Tibial nerve (tissue), 4 donors: ENCODE measurements at regions not wholly inside any gene's neighbourhood (a gene's known extent, or its start where the extent isn't known, plus 50 kb on each side); places are given as distances from the start of the nearest gene placed in this dataset.
A peak's percentile ranks its signal among the peaks of the same experiment; 100 is the strongest.

ENCODE experiments used
- DNase-seq, 2 donors: peaks; one replicate each; pipeline ENCODE4 v3.0.0-alpha.2; 2019; ENCODE audit warnings: low spot score in 2 of 2
- H3K27ac ChIP-seq, 4 donors: fragments of 200-600 bp; sonication (generic) in 3 of 4; one replicate each; pipeline ENCODE4 v1.5.1; 2017 to 2019; ENCODE audit warnings: mild to moderate bottlenecking in 1 of 4
- H3K27me3 ChIP-seq, 2 donors: fragments of 200-600 bp; sonication (generic) in 1 of 2; one replicate each; pipeline versions ENCODE4 v1.5.1 to v1.6.0; 2017 to 2019
- H3K36me3 ChIP-seq, 3 donors: fragments of 200-600 bp; sonication (generic); one replicate each; pipeline ENCODE4 v1.5.1; 2018 to 2019
- H3K4me1 ChIP-seq, 4 donors: fragments of 200-600 bp; sonication (generic) in 3 of 4; one replicate each; pipeline ENCODE4 v1.5.1; 2017 to 2019
- H3K4me3 ChIP-seq, 4 donors: fragments of 200-600 bp; sonication (generic) in 3 of 4; one replicate each; pipeline ENCODE4 v1.5.1; 2017 to 2019; ENCODE audit warnings: mild to moderate bottlenecking in 1 of 4, moderate library complexity in 1 of 4
- H3K9me3 ChIP-seq, 4 donors: fragments of 200-600 bp; sonication (generic) in 3 of 4; one replicate each; pipeline ENCODE4 v1.5.1; 2017 to 2019
- CTCF ChIP-seq, 5 experiments: fragments of 200-600 bp in 3 of 5; fragments of 450-650 bp in 2 of 5; sonication (generic) in 3 of 5; IDR thresholded peaks; one replicate each; pipeline ENCODE4 v1.5.1; 2016 to 2019; ENCODE audit warnings: antibody characterized with exemption in 5 of 5, mild to moderate bottlenecking in 3 of 5, moderate library complexity in 2 of 5
- EP300 ChIP-seq, 2 donors: sonication (generic); formaldehyde crosslinking; IDR thresholded peaks; one replicate each; pipeline ENCODE4 v1.6.1; 2017; ENCODE audit warnings: antibody characterized with exemption in 2 of 2, mild to moderate bottlenecking in 1 of 2
- POLR2A ChIP-seq, 2 donors: fragments of 450-650 bp; IDR thresholded peaks; one replicate each; pipeline ENCODE4 v1.6.1; 2017; ENCODE audit warnings: antibody characterized with exemption in 2 of 2, mild to moderate bottlenecking in 2 of 2, moderate library complexity in 2 of 2
- WGBS, 2 donors: methylation state at CpG; one replicate each; pipeline ENCODE4 v1.1.5; 2018; 5-methylcytosine and 5-hydroxymethylcytosine counted together

- WGBS, 2 donors, result 58 to 66% methylated on average over 7 of the region's 7 CpGs
- H3K36me3 ChIP-seq, result no peaks in the 10 kb centered on the region
- H3K4me3 ChIP-seq, result no peak overlapping the region
- H3K4me1 ChIP-seq, result no peaks in the 10 kb centered on the region
- peak in 1 of 5 experiments; percentile 19 for TF ChIP-seq CTCF (IDR thresholded peaks at IDR 0.05)
- no peak for TF ChIP-seq EP300 (IDR thresholded peaks at IDR 0.05)
- H3K9me3 ChIP-seq, result no peaks in the 10 kb centered on the region
- H3K27me3 ChIP-seq, result no peaks in the 10 kb centered on the region
- no peak for DNase-seq
- no peak overlapping the region for H3K27ac ChIP-seq
These were observed 217.6 kb downstream of the CDH7 start for GRCh38 chr18:65968239-65969004.

GRCh38 chr18:65955747-65956146, 204.9 kb downstream of the CDH7 start:
- DNase-seq, result no peak
- Histone ChIP-seq H3K4me1 (no peaks in the 10 kb centered on the region), H3K36me3 (no peaks in the 10 kb centered on the region), H3K9me3 (no peaks in the 10 kb centered on the region), H3K27me3 (no peaks in the 10 kb centered on the region), H3K4me3 (no peak overlapping the region), H3K27ac (no peak overlapping the region)
- 50 to 54% methylated on average over 4 of the region's 4 CpGs for WGBS, 2 donors
- TF ChIP-seq CTCF (IDR thresholded peaks at IDR 0.05), result no peak
- no peak for TF ChIP-seq POLR2A (IDR thresholded peaks at IDR 0.05)
- no peak for TF ChIP-seq EP300 (IDR thresholded peaks at IDR 0.05)

GRCh38 chr18:65954372-65954771, 203.6 kb downstream of the CDH7 start:
- no peak for TF ChIP-seq EP300 (IDR thresholded peaks at IDR 0.05)
- TF ChIP-seq POLR2A (IDR thresholded peaks at IDR 0.05), result no peak
- no peak for TF ChIP-seq CTCF (IDR thresholded peaks at IDR 0.05)
- Histone ChIP-seq H3K27me3 (no peaks in the 10 kb centered on the region), H3K4me3 (no peak overlapping the region), H3K27ac (no peak overlapping the region), H3K36me3 (no peaks in the 10 kb centered on the region), H3K4me1 (no peaks in the 10 kb centered on the region), H3K9me3 (no peaks in the 10 kb centered on the region)
- no peak for DNase-seq
- 91 to 96% methylated on average over 7 of the region's 7 CpGs for WGBS, 2 donors

- Histone ChIP-seq H3K4me1 (no peaks in the 10 kb centered on the region), H3K9me3 (no peaks in the 10 kb centered on the region), H3K27ac (no peak overlapping the region), H3K36me3 (no peaks in the 10 kb centered on the region), H3K27me3 (no peaks in the 10 kb centered on the region), H3K4me3 (no peak overlapping the region)
- no peak for TF ChIP-seq CTCF (IDR thresholded peaks at IDR 0.05)
- TF ChIP-seq POLR2A (IDR thresholded peaks at IDR 0.05), result no peak
- TF ChIP-seq EP300 (IDR thresholded peaks at IDR 0.05), result no peak
- no peak for DNase-seq
- WGBS, 2 donors, result 74 to 78% methylated on average over 3 of the region's 3 CpGs
These were observed 196.0 kb downstream of the CDH7 start for GRCh38 chr18:65946777-65947176.

- no peak for TF ChIP-seq EP300 (IDR thresholded peaks at IDR 0.05)
- no peak for TF ChIP-seq CTCF (IDR thresholded peaks at IDR 0.05)
- no peak for TF ChIP-seq POLR2A (IDR thresholded peaks at IDR 0.05)
- no peaks in the 10 kb centered on the region for H3K36me3 ChIP-seq
- no peak overlapping the region for H3K27ac ChIP-seq
- no peak overlapping the region for H3K4me3 ChIP-seq
- no peaks in the 10 kb centered on the region for H3K4me1 ChIP-seq
- H3K27me3 ChIP-seq, result no peaks in the 10 kb centered on the region
- no peak for DNase-seq
- WGBS, 2 donors, result 84 to 86% methylated on average over 3 of the region's 3 CpGs
- no peaks in the 10 kb centered on the region for H3K9me3 ChIP-seq
These were observed 192.5 kb downstream of the CDH7 start for GRCh38 chr18:65943268-65943667.
